ENCODE measurements at regions not wholly inside any gene's neighbourhood (a gene's known extent, or its start where the extent isn't known, plus 50 kb on each side); places are given as distances from the start of the nearest gene placed in this dataset.

- Histone ChIP-seq H3K4me3 (ENCODE audit: insufficient read depth, low read length) (no peak overlapping the region), H3K27me3 (ENCODE audit: insufficient read depth, low read length) (peaks cover 9% of the 10 kb centered on the region), H3K4me2 (ENCODE audit: insufficient read depth, low read length) (no peak overlapping the region), H3K9me3 (ENCODE audit: low read depth, low read length) (no peaks in the 10 kb centered on the region), H2AFZ (ENCODE audit: low read length) (no peak overlapping the region), H4K20me1 (ENCODE audit: insufficient read depth, low read length) (no peaks in the 10 kb centered on the region), H3K4me1 (ENCODE audit: insufficient read depth, low read length) (peaks cover 9% of the 10 kb centered on the region), H3K36me3 (ENCODE audit: insufficient read depth, low read length) (no peaks in the 10 kb centered on the region), H3K27ac (ENCODE audit: low read depth, low read length) (no peak overlapping the region), H3K79me2 (ENCODE audit: insufficient read depth, low read length) (no peaks in the 10 kb centered on the region)
- no peak for DNase-seq (ENCODE audit: insufficient read length, low spot score, missing footprints)
- TF ChIP-seq, protein P1, sequence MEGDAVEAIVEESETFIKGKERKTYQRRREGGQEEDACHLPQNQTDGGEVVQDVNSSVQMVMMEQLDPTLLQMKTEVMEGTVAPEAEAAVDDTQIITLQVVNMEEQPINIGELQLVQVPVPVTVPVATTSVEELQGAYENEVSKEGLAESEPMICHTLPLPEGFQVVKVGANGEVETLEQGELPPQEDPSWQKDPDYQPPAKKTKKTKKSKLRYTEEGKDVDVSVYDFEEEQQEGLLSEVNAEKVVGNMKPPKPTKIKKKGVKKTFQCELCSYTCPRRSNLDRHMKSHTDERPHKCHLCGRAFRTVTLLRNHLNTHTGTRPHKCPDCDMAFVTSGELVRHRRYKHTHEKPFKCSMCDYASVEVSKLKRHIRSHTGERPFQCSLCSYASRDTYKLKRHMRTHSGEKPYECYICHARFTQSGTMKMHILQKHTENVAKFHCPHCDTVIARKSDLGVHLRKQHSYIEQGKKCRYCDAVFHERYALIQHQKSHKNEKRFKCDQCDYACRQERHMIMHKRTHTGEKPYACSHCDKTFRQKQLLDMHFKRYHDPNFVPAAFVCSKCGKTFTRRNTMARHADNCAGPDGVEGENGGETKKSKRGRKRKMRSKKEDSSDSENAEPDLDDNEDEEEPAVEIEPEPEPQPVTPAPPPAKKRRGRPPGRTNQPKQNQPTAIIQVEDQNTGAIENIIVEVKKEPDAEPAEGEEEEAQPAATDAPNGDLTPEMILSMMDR (IDR thresholded peaks at IDR 0.05; ENCODE audit: extremely low read depth, low read depth, low read length), result no peak
Observed at GRCh38 chr12:108448246-108448645, 66.8 kb upstream of the FICD start.

DNA sequence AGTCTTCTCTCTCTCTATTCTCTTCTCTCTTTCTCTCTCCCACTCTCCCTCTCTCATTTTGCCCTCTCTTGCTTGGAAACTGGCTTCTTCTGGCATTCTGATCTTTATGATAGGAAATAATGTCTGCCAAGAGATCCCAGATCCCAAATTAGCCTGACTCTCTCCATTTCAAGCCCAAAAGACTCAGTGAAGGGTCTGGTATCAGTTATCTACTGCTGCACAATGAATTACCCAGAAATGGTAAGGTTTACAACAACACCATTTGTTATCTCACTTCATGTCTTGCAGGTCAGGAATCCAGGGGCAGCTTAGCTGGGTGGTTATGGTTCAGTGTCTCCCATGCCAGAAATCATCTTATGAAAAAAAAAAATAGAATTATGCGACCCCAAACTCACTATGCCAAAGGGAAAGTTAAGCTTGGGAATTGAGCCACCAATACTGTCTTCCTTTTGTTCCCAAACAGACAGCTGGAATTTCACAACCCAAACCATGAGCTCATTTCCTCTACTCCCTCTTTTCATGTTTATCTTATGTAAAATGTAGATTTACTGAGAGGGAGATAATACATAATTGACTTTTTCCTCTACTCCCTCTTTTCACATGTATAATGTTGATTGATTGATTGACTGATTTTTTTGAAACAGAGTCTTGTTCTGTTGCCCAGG is 67.8 kb upstream of the FICD start:
- no peaks in the 10 kb centered on the region for H4K20me1 ChIP-seq (ENCODE audit: insufficient read depth, low read length)
- H3K4me1 ChIP-seq (ENCODE audit: insufficient read depth, low read length), result peaks cover 9% of the 10 kb centered on the region
- TF ChIP-seq, protein P1 (IDR thresholded peaks at IDR 0.05; ENCODE audit: extremely low read depth, low read depth, low read length), result no peak
- H3K27me3 ChIP-seq (ENCODE audit: insufficient read depth, low read length), result peaks cover 9% of the 10 kb centered on the region
- peak overlapping the region; percentile 63 for H3K4me2 ChIP-seq (ENCODE audit: insufficient read depth, low read length)
- peak overlapping the region; percentile 68 for H2AFZ ChIP-seq (ENCODE audit: low read length)
- H3K79me2 ChIP-seq (ENCODE audit: insufficient read depth, low read length), result no peaks in the 10 kb centered on the region
- H3K36me3 ChIP-seq (ENCODE audit: insufficient read depth, low read length), result no peaks in the 10 kb centered on the region
- no peak overlapping the region for H3K27ac ChIP-seq (ENCODE audit: low read depth, low read length)
- no peaks in the 10 kb centered on the region for H3K9me3 ChIP-seq (ENCODE audit: low read depth, low read length)
- DNase-seq (ENCODE audit: insufficient read length, low spot score, missing footprints), result peak; percentile 58
- H3K4me3 ChIP-seq (ENCODE audit: insufficient read depth, low read length), result peak overlapping the region; percentile 28

GRCh38 chr12:108446766-108447165 is 68.3 kb upstream of the FICD start:
- no peak for DNase-seq (ENCODE audit: insufficient read length, low spot score, missing footprints)
- H3K27me3 ChIP-seq (ENCODE audit: insufficient read depth, low read length), result peaks cover 9% of the 10 kb centered on the region
- TF ChIP-seq, protein P1 (IDR thresholded peaks at IDR 0.05; ENCODE audit: extremely low read depth, low read depth, low read length), result no peak
- H4K20me1 ChIP-seq (ENCODE audit: insufficient read depth, low read length), result no peaks in the 10 kb centered on the region
- no peaks in the 10 kb centered on the region for H3K79me2 ChIP-seq (ENCODE audit: insufficient read depth, low read length)
- peaks cover 9% of the 10 kb centered on the region for H3K4me1 ChIP-seq (ENCODE audit: insufficient read depth, low read length)
- peak overlapping the region; percentile 28 for H3K4me3 ChIP-seq (ENCODE audit: insufficient read depth, low read length)
- H3K36me3 ChIP-seq (ENCODE audit: insufficient read depth, low read length), result no peaks in the 10 kb centered on the region
- no peak overlapping the region for H3K27ac ChIP-seq (ENCODE audit: low read depth, low read length)
- H3K9me3 ChIP-seq (ENCODE audit: low read depth, low read length), result no peaks in the 10 kb centered on the region
- H2AFZ ChIP-seq (ENCODE audit: low read length), result peak overlapping the region; percentile 68
- H3K4me2 ChIP-seq (ENCODE audit: insufficient read depth, low read length), result peak overlapping the region; percentile 63

GRCh38 chr12:108442910-108443309 is 72.2 kb upstream of the FICD start:
- no peaks in the 10 kb centered on the region for H3K9me3 ChIP-seq (ENCODE audit: low read depth, low read length)
- no peaks in the 10 kb centered on the region for H3K36me3 ChIP-seq (ENCODE audit: insufficient read depth, low read length)
- no peak overlapping the region for H2AFZ ChIP-seq (ENCODE audit: low read length)
- H3K4me2 ChIP-seq (ENCODE audit: insufficient read depth, low read length), result no peak overlapping the region
- H3K4me3 ChIP-seq (ENCODE audit: insufficient read depth, low read length), result no peak overlapping the region
- no peaks in the 10 kb centered on the region for H3K79me2 ChIP-seq (ENCODE audit: insufficient read depth, low read length)
- no peak overlapping the region for H3K27ac ChIP-seq (ENCODE audit: low read depth, low read length)
- TF ChIP-seq, protein P1 (IDR thresholded peaks at IDR 0.05; ENCODE audit: extremely low read depth, low read depth, low read length), result no peak
- no peaks in the 10 kb centered on the region for H3K27me3 ChIP-seq (ENCODE audit: insufficient read depth, low read length)
- peaks cover 9% of the 10 kb centered on the region for H3K4me1 ChIP-seq (ENCODE audit: insufficient read depth, low read length)
- H4K20me1 ChIP-seq (ENCODE audit: insufficient read depth, low read length), result no peaks in the 10 kb centered on the region
- DNase-seq (ENCODE audit: insufficient read length, low spot score, missing footprints), result no peak

Measured in osteoblast (primary cell).